ENCODE measurements at regions not wholly inside any gene's neighbourhood (a gene's known extent, or its start where the extent isn't known, plus 50 kb on each side); places are given as distances from the start of the nearest gene placed in this dataset.

- TF ChIP-seq SIN3A (IDR thresholded peaks at IDR 0.05; ENCODE audit: low read depth) (no peak), CTCF (IDR thresholded peaks at IDR 0.05 in 2 of 3, conservative IDR thresholded peaks at IDR 0.05 in 1 of 3; ENCODE audit: borderline replicate concordance in 1 of 3, insufficient read depth in 1 of 3, low read depth in 2 of 3, low read length in 2 of 3) (no peak), ATF3 (IDR thresholded peaks at IDR 0.05) (no peak), MAX (IDR thresholded peaks at IDR 0.05) (no peak), POLR2A (IDR thresholded peaks at IDR 0.05; ENCODE audit: borderline replicate concordance, extremely low read depth, insufficient read depth, insufficient read length) (no peak), JUND (IDR thresholded peaks at IDR 0.05) (no peak), POLR2AphosphoS5 (IDR thresholded peaks at IDR 0.05; ENCODE audit: low read depth, low read length) (no peak)
Observed at GRCh38 chr2:43139501-43139900, 86.9 kb downstream of the ZFP36L2 start.
